ENCODE measurements at regions not wholly inside any gene's neighbourhood (a gene's known extent, or its start where the extent isn't known, plus 50 kb on each side); places are given as distances from the start of the nearest gene placed in this dataset.

- Histone ChIP-seq H4K20me1 (no peaks in the 10 kb centered on the region), H3K27ac (no peak overlapping the region), H3K36me3 (no peaks in the 10 kb centered on the region), H3K27me3 (no peaks in the 10 kb centered on the region), H3K4me3 (no peak overlapping the region), H3K4me1 (no peaks in the 10 kb centered on the region), H3K9me3 (replicated peaks in 1 of 11) (no peaks in the 10 kb centered on the region; a peak in 1 of 22 replicates), H3K4me2 (no peak overlapping the region), H3K9ac (no peak overlapping the region)
- no peak for TF ChIP-seq Cebpa-rat (IDR thresholded peaks at IDR 0.05)
Measured at GRCh38 chr6:147707524-147707923, 199.0 kb downstream of the SAMD5 start.

GRCh38 chr6:147708170-147708569 lies 199.7 kb downstream of the SAMD5 start:
- Histone ChIP-seq H3K27ac (no peak overlapping the region), H3K36me3 (no peaks in the 10 kb centered on the region), H4K20me1 (no peaks in the 10 kb centered on the region), H3K27me3 (no peaks in the 10 kb centered on the region), H3K4me2 (no peak overlapping the region), H3K9ac (no peak overlapping the region), H3K4me3 (no peak overlapping the region), H3K4me1 (no peaks in the 10 kb centered on the region), H3K9me3 (replicated peaks in 1 of 11) (no peaks in the 10 kb centered on the region; a peak in 1 of 22 replicates)
- no peak for TF ChIP-seq Cebpa-rat (IDR thresholded peaks at IDR 0.05)

GRCh38 chr6:147709396-147710272 lies 201.1 kb downstream of the SAMD5 start:
- Histone ChIP-seq H3K36me3 (no peaks in the 10 kb centered on the region), H3K9me3 (replicated peaks in 1 of 11) (no peaks in the 10 kb centered on the region; a peak in 1 of 22 replicates), H3K4me2 (no peak overlapping the region), H4K20me1 (no peaks in the 10 kb centered on the region), H3K27me3 (no peaks in the 10 kb centered on the region), H3K4me3 (no peak overlapping the region), H3K27ac (no peak overlapping the region), H3K9ac (no peak overlapping the region), H3K4me1 (no peaks in the 10 kb centered on the region)
- no peak for TF ChIP-seq Cebpa-rat (IDR thresholded peaks at IDR 0.05)

GRCh38 chr6:147710890-147711289 lies 202.4 kb downstream of the SAMD5 start:
- Histone ChIP-seq H3K36me3 (no peaks in the 10 kb centered on the region), H3K27ac (no peak overlapping the region), H3K9ac (no peak overlapping the region), H3K4me2 (no peak overlapping the region), H3K4me1 (peaks cover 0 to 1% (median 0%) of the 10 kb centered on the region in 10 experiments; a peak in 1 of 20 replicates), H4K20me1 (no peaks in the 10 kb centered on the region), H3K4me3 (no peak overlapping the region), H3K27me3 (no peaks in the 10 kb centered on the region), H3K9me3 (replicated peaks in 1 of 11) (peaks cover 3 to 11% (median 9%) of the 10 kb centered on the region in 11 experiments; a peak in 19 of 22 replicates)
- TF ChIP-seq Cebpa-rat (IDR thresholded peaks at IDR 0.05) = no peak

- TF ChIP-seq Cebpa-rat (IDR thresholded peaks at IDR 0.05) = no peak
- no peaks in the 10 kb centered on the region for H4K20me1 ChIP-seq
- peaks cover 0 to 7% (median 2%) of the 10 kb centered on the region in 10 experiments; a peak in 7 of 20 replicates for H3K4me1 ChIP-seq
- no peak overlapping the region for H3K4me2 ChIP-seq
- H3K27me3 ChIP-seq = no peaks in the 10 kb centered on the region
- H3K27ac ChIP-seq = no peak overlapping the region
- H3K9ac ChIP-seq = no peak overlapping the region
- peaks cover 8 to 17% (median 14%) of the 10 kb centered on the region in 11 experiments; a peak in 19 of 22 replicates for H3K9me3 ChIP-seq (replicated peaks in 1 of 11)
- no peak overlapping the region for H3K4me3 ChIP-seq
- no peaks in the 10 kb centered on the region for H3K36me3 ChIP-seq
Measured at GRCh38 chr6:147711476-147711875, 203.0 kb downstream of the SAMD5 start.

GRCh38 chr6:147712841-147713240 lies 204.4 kb downstream of the SAMD5 start:
- Histone ChIP-seq H3K4me3 (no peak overlapping the region), H3K36me3 (no peaks in the 10 kb centered on the region), H3K9ac (no peak overlapping the region), H3K4me2 (no peak overlapping the region), H3K27ac (no peak overlapping the region), H3K27me3 (no peaks in the 10 kb centered on the region), H4K20me1 (no peaks in the 10 kb centered on the region), H3K4me1 (peaks cover 0 to 9% (median 2%) of the 10 kb centered on the region in 10 experiments; a peak in 7 of 20 replicates), H3K9me3 (replicated peaks in 1 of 11) (peaks cover 8 to 19% (median 14%) of the 10 kb centered on the region in 11 experiments; a peak in 19 of 22 replicates)
- no peak for TF ChIP-seq Cebpa-rat (IDR thresholded peaks at IDR 0.05)

GRCh38 chr6:147715035-147715434 lies 206.5 kb downstream of the SAMD5 start:
- Histone ChIP-seq H3K4me3 (no peak overlapping the region), H4K20me1 (no peaks in the 10 kb centered on the region)
- TF ChIP-seq Cebpa-rat (IDR thresholded peaks at IDR 0.05) = no peak

GRCh38 chr6:147716434-147716833 lies 207.9 kb downstream of the SAMD5 start:
- no peaks in the 10 kb centered on the region for H3K27me3 ChIP-seq
- peaks cover 0 to 9% (median 2%) of the 10 kb centered on the region in 10 experiments; a peak in 7 of 20 replicates for H3K4me1 ChIP-seq
- TF ChIP-seq Cebpa-rat (IDR thresholded peaks at IDR 0.05) = no peak
- no peak overlapping the region for H3K4me3 ChIP-seq
- H4K20me1 ChIP-seq = no peaks in the 10 kb centered on the region
- no peak overlapping the region for H3K9ac ChIP-seq
- H3K9me3 ChIP-seq (replicated peaks in 1 of 11) = peaks cover 8 to 19% (median 14%) of the 10 kb centered on the region in 11 experiments; a peak in 19 of 22 replicates
- H3K36me3 ChIP-seq = no peaks in the 10 kb centered on the region
- peak overlapping the region in 5 of 11 experiments; percentile 10 to 32 (median 12); a peak in 6 of 22 replicates for H3K4me2 ChIP-seq
- H3K27ac ChIP-seq = no peak overlapping the region

More at GRCh38 chr6:147715035-147715434, 206.5 kb downstream of the SAMD5 start:
- Histone ChIP-seq H3K27ac (no peak overlapping the region), H3K9me3 (replicated peaks in 1 of 11) (peaks cover 8 to 19% (median 14%) of the 10 kb centered on the region in 11 experiments; a peak in 19 of 22 replicates), H3K27me3 (no peaks in the 10 kb centered on the region), H3K36me3 (no peaks in the 10 kb centered on the region), H3K4me1 (peaks cover 0 to 9% (median 2%) of the 10 kb centered on the region in 10 experiments; a peak in 7 of 20 replicates), H3K4me2 (no peak overlapping the region), H3K9ac (no peak overlapping the region)

GRCh38 chr6:147717991-147718390 lies 209.5 kb downstream of the SAMD5 start:
- peaks cover 0 to 9% (median 2%) of the 10 kb centered on the region in 10 experiments; a peak in 7 of 20 replicates for H3K4me1 ChIP-seq
- H3K4me2 ChIP-seq = no peak overlapping the region
- no peak overlapping the region for H3K4me3 ChIP-seq
- no peaks in the 10 kb centered on the region for H3K36me3 ChIP-seq
- no peak for TF ChIP-seq Cebpa-rat (IDR thresholded peaks at IDR 0.05)
- H3K9ac ChIP-seq = no peak overlapping the region
- H3K27ac ChIP-seq = no peak overlapping the region
- H3K27me3 ChIP-seq = no peaks in the 10 kb centered on the region
- no peaks in the 10 kb centered on the region for H4K20me1 ChIP-seq
- H3K9me3 ChIP-seq (replicated peaks in 1 of 11) = peaks cover 14 to 30% (median 23%) of the 10 kb centered on the region in 11 experiments

Measured in BLaER1 treated with 17β-estradiol and CSF1 and Interleukin-3, amounts not matched to agents 10 nM and 100 nM (cell line).